HUES64 (cell line): ENCODE measurements at regions not wholly inside any gene's neighbourhood (a gene's known extent, or its start where the extent isn't known, plus 50 kb on each side); places are given as distances from the start of the nearest gene placed in this dataset.

Experiments
- H3K27ac ChIP-seq: 2 replicates; pipeline ENCODE4 v1.7.0; 2013; ENCODE audit warnings: low read depth, low read length, inconsistent platforms
- H3K27me3 ChIP-seq: 2 replicates; pipeline ENCODE4 v1.6.1; 2013; ENCODE audit warnings: mild to moderate bottlenecking, low read length; ENCODE audit not compliant: insufficient read depth
- H3K36me3 ChIP-seq: 2 replicates; pipeline ENCODE4 v1.6.1; 2013; ENCODE audit warnings: mild to moderate bottlenecking, low read length; ENCODE audit not compliant: insufficient read depth
- H3K4me1 ChIP-seq: 2 replicates; pipeline ENCODE4 v1.6.1; 2013; ENCODE audit warnings: mild to moderate bottlenecking, low read length, moderate library complexity; ENCODE audit not compliant: insufficient read depth
- H3K4me3 ChIP-seq: 2 replicates; pipeline ENCODE4 v1.5.1; 2013; ENCODE audit warnings: mild to moderate bottlenecking, low read length, moderate library complexity
- H3K9ac ChIP-seq: 2 replicates; pipeline ENCODE4 v1.6.1; 2013; ENCODE audit warnings: mild to moderate bottlenecking, low read depth, low read length
- H3K9me3 ChIP-seq: 2 replicates; pipeline ENCODE4 v1.6.1; 2013; ENCODE audit warnings: low read depth, low read length; ENCODE audit not compliant: insufficient read depth
- WGBS: fragments of 150-250, 120-280 bp; methylation state at CpG from one replicate; pipeline ENCODE4 v1.1.7; 2013; ENCODE audit warnings: missing lambda C conversion rate; 5-methylcytosine and 5-hydroxymethylcytosine counted together

DNA sequence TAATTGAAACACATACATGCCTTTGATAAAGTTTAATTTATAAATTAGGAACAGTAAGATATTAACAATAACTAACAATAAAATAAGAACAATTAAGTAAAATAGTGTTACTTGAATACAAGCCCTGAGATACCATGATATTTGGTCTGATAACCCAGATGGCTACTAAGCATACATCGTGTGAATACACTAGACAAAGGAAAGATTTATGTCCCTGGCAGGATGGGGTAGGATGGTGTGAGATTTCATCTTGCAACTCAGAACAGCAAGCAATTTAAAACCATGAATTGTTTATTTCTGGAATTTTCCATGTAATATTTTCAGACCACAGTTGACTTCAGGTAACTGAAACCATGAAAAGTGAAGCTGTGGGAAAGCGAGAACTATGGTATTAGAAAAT, 169.5 kb downstream of the DIPK2A start:
- no peaks in the 10 kb centered on the region for H3K4me1 ChIP-seq
- 0 out of 2 replicates have a peak, but pooled peaks cover 4% of the 10 kb centered on the region for H3K9me3 ChIP-seq
- no peak overlapping the region for H3K27ac ChIP-seq
- H3K27me3 ChIP-seq, result no peaks in the 10 kb centered on the region
- 100% methylated on average over 2 of the region's 2 CpGs for WGBS
- no peaks in the 10 kb centered on the region for H3K36me3 ChIP-seq
- no peak overlapping the region for H3K9ac ChIP-seq
- no peak overlapping the region for H3K4me3 ChIP-seq

GRCh38 chr3:144141496-144141895, 169.9 kb downstream of the DIPK2A start:
- Histone ChIP-seq H3K4me1 (no peaks in the 10 kb centered on the region), H3K9me3 (0 out of 2 replicates have a peak, but pooled peaks cover 4% of the 10 kb centered on the region), H3K9ac (no peak overlapping the region), H3K36me3 (no peaks in the 10 kb centered on the region), H3K27ac (no peak overlapping the region), H3K4me3 (no peak overlapping the region), H3K27me3 (no peaks in the 10 kb centered on the region)
- WGBS, result 89% methylated on average over 1 of the region's 1 CpG

DNA sequence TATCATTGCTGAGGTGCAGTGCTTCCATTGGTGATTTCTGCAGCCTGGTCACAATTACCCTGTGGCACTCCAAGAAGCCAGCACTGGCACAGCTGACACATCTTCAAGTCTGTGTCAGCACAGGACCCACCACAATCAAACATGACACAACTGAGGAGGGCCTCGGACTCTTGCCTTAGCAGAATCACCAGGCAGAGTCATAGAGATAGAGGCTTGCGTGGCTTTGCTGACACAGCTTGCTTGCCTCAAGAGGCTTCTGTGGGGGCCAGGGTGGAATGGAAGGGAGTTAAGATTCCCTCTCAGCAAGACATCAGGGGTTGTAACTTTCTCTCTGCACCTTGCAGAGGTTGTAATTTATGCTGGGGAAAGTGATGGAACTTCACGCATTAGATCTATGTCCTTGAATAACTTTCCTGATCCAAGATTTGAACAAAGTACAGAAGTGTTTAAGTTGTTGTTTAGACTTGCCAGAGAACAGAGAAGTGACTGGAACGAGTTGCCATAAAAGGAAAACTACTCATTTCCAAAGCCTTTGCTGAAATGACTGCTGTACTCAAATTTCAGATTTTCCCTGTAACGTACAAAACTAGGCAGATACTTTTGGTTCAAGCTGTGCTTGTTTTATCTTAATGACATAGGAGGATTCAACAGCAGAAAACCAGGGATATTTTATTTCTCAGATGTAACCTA, 170.7 kb downstream of the DIPK2A start:
- Histone ChIP-seq H3K4me1 (no peaks in the 10 kb centered on the region), H3K27ac (no peak overlapping the region), H3K27me3 (no peaks in the 10 kb centered on the region), H3K9ac (no peak overlapping the region), H3K36me3 (no peaks in the 10 kb centered on the region), H3K4me3 (no peak overlapping the region), H3K9me3 (0 out of 2 replicates have a peak, but pooled peaks cover 2% of the 10 kb centered on the region)
- WGBS, result 92% methylated on average over 5 of the region's 5 CpGs

GRCh38 chr3:144148356-144148755, 176.7 kb downstream of the DIPK2A start:
- Histone ChIP-seq H3K9me3 (no peaks in the 10 kb centered on the region), H3K4me3 (no peak overlapping the region), H3K9ac (no peak overlapping the region), H3K27ac (no peak overlapping the region), H3K4me1 (no peaks in the 10 kb centered on the region), H3K27me3 (no peaks in the 10 kb centered on the region), H3K36me3 (no peaks in the 10 kb centered on the region)
- WGBS, result 95% methylated on average over 2 of the region's 2 CpGs

GRCh38 chr3:144151983-144152382, 180.4 kb downstream of the DIPK2A start:
- Histone ChIP-seq H3K27ac (no peak overlapping the region), H3K36me3 (no peaks in the 10 kb centered on the region), H3K4me1 (no peaks in the 10 kb centered on the region), H3K9me3 (no peaks in the 10 kb centered on the region), H3K27me3 (no peaks in the 10 kb centered on the region), H3K4me3 (no peak overlapping the region), H3K9ac (no peak overlapping the region)
- 100% methylated on average over 3 of the region's 3 CpGs for WGBS

DNA sequence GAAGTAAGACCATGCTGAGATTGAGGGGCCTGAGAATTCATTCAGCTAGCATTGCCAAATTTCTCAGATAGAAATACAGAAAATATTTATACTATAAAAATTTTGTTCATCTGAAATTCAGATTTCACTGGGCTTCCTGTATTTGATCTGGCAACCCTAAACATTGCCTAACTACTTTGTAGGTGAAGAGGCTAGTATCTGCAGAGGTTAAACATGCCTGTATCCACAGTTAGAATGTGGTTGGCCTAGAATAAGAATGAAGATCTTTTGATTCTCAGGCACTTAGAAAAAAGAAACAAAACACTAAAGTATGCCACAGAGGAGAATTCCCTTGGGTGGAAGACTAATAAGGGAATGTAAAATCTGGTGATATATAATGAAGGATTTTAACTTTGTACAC, 189.0 kb downstream of the DIPK2A start:
- Histone ChIP-seq H3K4me3 (no peak overlapping the region), H3K4me1 (no peaks in the 10 kb centered on the region), H3K9me3 (0 out of 2 replicates have a peak, but pooled peaks cover 7% of the 10 kb centered on the region), H3K36me3 (no peaks in the 10 kb centered on the region), H3K27me3 (no peaks in the 10 kb centered on the region), H3K27ac (no peak overlapping the region), H3K9ac (no peak overlapping the region)

- WGBS, result 92% methylated on average over 1 of the region's 1 CpG
- Histone ChIP-seq H3K27ac (no peak overlapping the region), H3K4me1 (no peaks in the 10 kb centered on the region), H3K9ac (no peak overlapping the region), H3K4me3 (no peak overlapping the region), H3K36me3 (no peaks in the 10 kb centered on the region), H3K9me3 (0 out of 2 replicates have a peak, but pooled peaks cover 7% of the 10 kb centered on the region), H3K27me3 (no peaks in the 10 kb centered on the region)
Observed at GRCh38 chr3:144162042-144162441, 190.4 kb downstream of the DIPK2A start.

- Histone ChIP-seq H3K27me3 (no peaks in the 10 kb centered on the region), H3K9ac (no peak overlapping the region), H3K4me1 (no peaks in the 10 kb centered on the region), H3K9me3 (0 out of 2 replicates have a peak, but pooled peaks cover 4% of the 10 kb centered on the region), H3K36me3 (no peaks in the 10 kb centered on the region), H3K27ac (no peak overlapping the region), H3K4me3 (no peak overlapping the region)
- 100% methylated on average over 1 of the region's 1 CpG for WGBS
Observed at GRCh38 chr3:144164352-144164751, 192.7 kb downstream of the DIPK2A start.

- H3K9me3 ChIP-seq, result no peaks in the 10 kb centered on the region
- no peaks in the 10 kb centered on the region for H3K4me1 ChIP-seq
- WGBS, result 90% methylated on average over 2 of the region's 2 CpGs
- H3K27me3 ChIP-seq, result no peaks in the 10 kb centered on the region
- no peak overlapping the region for H3K4me3 ChIP-seq
- H3K9ac ChIP-seq, result no peak overlapping the region
- no peak overlapping the region for H3K27ac ChIP-seq
- H3K36me3 ChIP-seq, result no peaks in the 10 kb centered on the region
Observed at GRCh38 chr3:144165482-144165881, 193.9 kb downstream of the DIPK2A start.

DNA sequence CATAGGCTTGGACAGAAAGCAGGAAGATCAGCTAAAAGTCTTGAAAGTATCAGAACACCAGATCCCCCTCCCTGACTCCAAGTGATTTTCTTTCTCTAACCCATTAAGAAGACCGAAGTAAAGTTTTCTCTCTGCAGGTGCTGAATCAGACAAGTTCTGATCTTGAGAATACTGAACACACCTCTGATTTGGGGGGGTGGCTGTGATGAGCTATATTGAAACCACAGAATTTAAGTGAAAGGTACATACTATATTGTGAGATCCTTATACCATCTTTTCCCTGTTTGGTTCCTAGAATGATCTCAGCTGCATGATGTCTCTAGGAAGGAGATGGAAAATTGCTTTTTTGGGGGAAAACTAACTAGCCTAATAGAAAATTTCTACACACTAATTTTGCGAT, 196.0 kb downstream of the DIPK2A start:
- Histone ChIP-seq H3K9ac (no peak overlapping the region), H3K4me3 (no peak overlapping the region), H3K27ac (no peak overlapping the region), H3K36me3 (no peaks in the 10 kb centered on the region), H3K4me1 (no peaks in the 10 kb centered on the region), H3K27me3 (no peaks in the 10 kb centered on the region), H3K9me3 (no peaks in the 10 kb centered on the region)
- WGBS, result 100% methylated on average over 1 of the region's 2 CpGs

- Histone ChIP-seq H3K27ac (no peak overlapping the region), H3K9ac (no peak overlapping the region)
- 100% methylated on average over 1 of the region's 1 CpG for WGBS
Observed at GRCh38 chr3:144173491-144173890, 201.9 kb downstream of the DIPK2A start.

More at GRCh38 chr3:144173491-144173890, 201.9 kb downstream of the DIPK2A start:
- no peaks in the 10 kb centered on the region for H3K27me3 ChIP-seq
- no peaks in the 10 kb centered on the region for H3K4me1 ChIP-seq
- H3K4me3 ChIP-seq, result no peak overlapping the region
- no peaks in the 10 kb centered on the region for H3K36me3 ChIP-seq
- 0 out of 2 replicates have a peak, but pooled peaks cover 3% of the 10 kb centered on the region for H3K9me3 ChIP-seq
